Central memory CD8-positive, alpha-beta T cell (primary cell): ENCODE measurements at regions not wholly inside any gene's neighbourhood (a gene's known extent, or its start where the extent isn't known, plus 50 kb on each side); places are given as distances from the start of the nearest gene placed in this dataset.

Source experiments
- ATAC-seq: fragments of 150-1000 bp; cut with Tn5 transposase; replicated peaks from 2 replicates; pipeline ENCODE4 v1.10.0; 2022; ENCODE audit warnings: mild to moderate bottlenecking, moderate FRiP score, moderate number of reproducible peaks; ENCODE audit not compliant: poor library complexity, severe bottlenecking; ENCODE audit errors: extremely low read depth
- DNase-seq, 2 donors: peaks; one replicate each; pipeline ENCODE4 v3.0.0; 2021; ENCODE audit warnings: low spot score in 2 of 2
- H3K27ac Mint-ChIP-seq: one replicate; pipeline ENCODE4 v1.8.0; 2022; ENCODE audit warnings: low read depth, mild to moderate bottlenecking, moderate library complexity, mixed read lengths
- H3K27me3 Mint-ChIP-seq: one replicate; pipeline ENCODE4 v1.8.0; 2022; ENCODE audit warnings: mixed read lengths
- H3K36me3 Mint-ChIP-seq: one replicate; pipeline ENCODE4 v1.8.0; 2022; ENCODE audit warnings: mild to moderate bottlenecking, moderate library complexity, mixed read lengths; ENCODE audit not compliant: insufficient read depth
- H3K4me1 Mint-ChIP-seq: one replicate; pipeline ENCODE4 v1.8.0; 2022; ENCODE audit warnings: mixed read lengths
- H3K4me3 Mint-ChIP-seq: one replicate; pipeline ENCODE4 v1.8.0; 2022; ENCODE audit warnings: mild to moderate bottlenecking, moderate library complexity, mixed read lengths
- H3K9me3 Mint-ChIP-seq: one replicate; pipeline ENCODE4 v1.8.0; 2022; ENCODE audit warnings: mixed read lengths

- Mint-ChIP-seq H3K27ac (peak overlapping the region; percentile 41), H3K36me3 (no peaks in the 10 kb centered on the region), H3K27me3 (no peaks in the 10 kb centered on the region), H3K4me3 (no peak overlapping the region), H3K4me1 (no peaks in the 10 kb centered on the region), H3K9me3 (no peaks in the 10 kb centered on the region)
- DNase-seq (no peak), ATAC-seq (no peak)
Measured at GRCh38 chr10:130745821-130746220, 565.7 kb downstream of the TCERG1L start.

GRCh38 chr10:130746311-130746710 lies 565.2 kb downstream of the TCERG1L start:
- Mint-ChIP-seq H3K27me3 (no peaks in the 10 kb centered on the region), H3K4me1 (no peaks in the 10 kb centered on the region), H3K4me3 (no peak overlapping the region), H3K27ac (peak overlapping the region; percentile 41), H3K36me3 (no peaks in the 10 kb centered on the region), H3K9me3 (no peaks in the 10 kb centered on the region)
- no peak for DNase-seq
- ATAC-seq: no peak

DNA sequence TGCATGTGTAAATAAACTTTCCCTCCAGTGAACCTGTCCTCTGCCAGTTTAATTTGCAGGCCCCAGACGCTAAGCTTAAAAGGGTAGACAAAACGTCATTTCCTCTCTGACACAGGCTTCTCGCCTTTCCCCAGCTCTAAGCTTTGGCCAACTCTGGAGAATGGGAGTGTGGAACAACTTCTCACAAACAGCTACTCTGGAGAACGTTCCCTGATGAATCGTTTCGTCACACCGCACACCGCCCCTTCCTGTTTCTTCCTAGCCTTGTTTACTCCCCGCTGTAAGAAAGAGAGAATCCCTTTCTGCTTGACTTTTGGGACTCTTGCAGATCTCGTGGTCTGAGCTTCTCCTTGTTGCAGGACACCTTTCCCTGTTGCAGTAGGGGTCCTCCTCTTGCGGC lies 564.2 kb downstream of the TCERG1L start:
- Mint-ChIP-seq H3K27me3 (no peaks in the 10 kb centered on the region), H3K4me3 (no peak overlapping the region), H3K4me1 (no peaks in the 10 kb centered on the region), H3K9me3 (peaks cover 5% of the 10 kb centered on the region), H3K36me3 (no peaks in the 10 kb centered on the region), H3K27ac (no peak overlapping the region)
- DNase-seq (no peak), ATAC-seq (no peak)

GRCh38 chr10:130747946-130748345 lies 563.6 kb downstream of the TCERG1L start:
- no peaks in the 10 kb centered on the region for H3K27me3 Mint-ChIP-seq
- peaks cover 6% of the 10 kb centered on the region for H3K9me3 Mint-ChIP-seq
- no peak overlapping the region for H3K4me3 Mint-ChIP-seq
- ATAC-seq (no peak), DNase-seq (no peak)
- no peak overlapping the region for H3K27ac Mint-ChIP-seq
- no peaks in the 10 kb centered on the region for H3K4me1 Mint-ChIP-seq
- H3K36me3 Mint-ChIP-seq: no peaks in the 10 kb centered on the region

DNA sequence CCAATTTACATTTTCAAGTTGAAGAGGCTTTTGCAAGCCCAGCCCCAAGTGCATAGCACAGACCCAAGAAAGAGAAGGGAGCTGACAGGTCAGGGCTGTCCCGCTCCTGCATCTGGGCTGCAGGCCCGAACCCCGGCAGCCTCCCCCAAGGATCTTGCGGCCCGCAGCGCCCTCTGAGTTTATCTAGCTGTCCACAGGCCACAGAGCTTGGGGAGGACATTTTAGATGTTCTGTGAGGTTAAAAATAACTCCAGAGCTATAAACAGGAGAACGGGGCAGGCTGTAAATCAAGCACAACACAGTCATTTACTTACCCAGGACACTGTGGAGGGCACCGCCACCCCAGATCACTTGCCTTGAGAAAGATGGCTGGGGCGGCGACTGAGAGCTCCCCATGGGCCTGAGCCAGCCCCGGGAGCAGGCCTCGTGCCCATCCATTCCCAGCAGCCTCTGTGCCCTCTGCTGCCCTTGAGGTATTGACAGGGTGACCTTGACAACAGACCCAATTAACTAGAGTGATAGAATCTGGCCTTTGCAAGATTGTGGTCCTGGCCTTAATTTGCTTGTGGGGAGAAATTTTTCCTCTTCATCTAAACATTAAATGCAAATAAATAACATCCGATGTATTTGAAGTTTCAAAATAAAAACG lies 563.0 kb downstream of the TCERG1L start:
- H3K4me3 Mint-ChIP-seq: no peak overlapping the region
- DNase-seq: no peak
- H3K27me3 Mint-ChIP-seq: no peaks in the 10 kb centered on the region

DNA sequence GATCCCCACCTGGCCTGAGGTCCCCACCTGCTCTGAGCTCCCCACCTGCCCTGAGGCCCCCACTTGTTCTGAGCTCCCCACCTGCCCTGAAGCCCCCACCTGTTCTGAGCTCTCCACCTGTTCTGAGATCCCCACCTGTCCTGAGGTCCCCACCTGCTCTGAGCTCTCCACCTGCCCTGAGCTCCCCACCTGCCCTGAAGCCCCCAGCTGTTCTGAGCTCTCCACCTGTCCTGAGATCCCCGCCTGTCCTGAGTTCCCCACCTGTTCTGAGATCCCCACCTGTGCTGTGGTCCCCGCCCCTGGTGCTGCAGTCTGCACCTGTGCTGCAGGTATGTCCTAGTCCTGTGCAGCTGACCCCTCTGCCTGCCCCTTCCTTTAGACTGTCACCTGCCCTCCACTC lies 561.6 kb downstream of the TCERG1L start:
- H3K27ac Mint-ChIP-seq: no peak overlapping the region
- no peaks in the 10 kb centered on the region for H3K4me1 Mint-ChIP-seq
- no peaks in the 10 kb centered on the region for H3K36me3 Mint-ChIP-seq
- H3K9me3 Mint-ChIP-seq: peaks cover 8% of the 10 kb centered on the region
- H3K27me3 Mint-ChIP-seq: no peaks in the 10 kb centered on the region
- no peak overlapping the region for H3K4me3 Mint-ChIP-seq
- no peak for ATAC-seq
- DNase-seq: no peak

More for the DNA sequence above, 563.0 kb downstream of the TCERG1L start:
- H3K9me3 Mint-ChIP-seq: peaks cover 6% of the 10 kb centered on the region
- no peaks in the 10 kb centered on the region for H3K4me1 Mint-ChIP-seq
- ATAC-seq: no peak
- no peaks in the 10 kb centered on the region for H3K36me3 Mint-ChIP-seq
- H3K27ac Mint-ChIP-seq: no peak overlapping the region

DNA sequence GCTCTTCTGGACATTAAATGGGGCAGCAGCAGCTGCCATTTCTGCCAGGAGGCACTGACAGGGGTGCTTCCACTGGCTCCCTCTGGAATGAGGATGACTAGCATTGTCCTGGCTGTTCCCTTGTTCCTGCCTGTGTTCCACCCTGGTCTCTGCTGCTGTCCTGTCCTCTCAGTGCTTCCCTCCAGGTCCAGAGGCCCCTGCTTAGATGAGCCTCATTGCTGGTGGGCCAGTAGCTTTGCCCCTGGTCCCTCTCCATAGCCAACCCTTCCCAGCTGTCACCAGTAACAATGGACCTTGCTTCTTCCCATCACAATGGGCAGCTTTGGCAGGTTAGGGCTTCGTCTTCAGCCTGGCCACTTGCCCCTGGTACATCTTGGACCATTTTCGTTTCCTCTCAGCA lies 561.1 kb downstream of the TCERG1L start:
- Mint-ChIP-seq H3K27ac (no peak overlapping the region), H3K27me3 (no peaks in the 10 kb centered on the region), H3K4me3 (no peak overlapping the region), H3K4me1 (no peaks in the 10 kb centered on the region), H3K36me3 (no peaks in the 10 kb centered on the region), H3K9me3 (peaks cover 14% of the 10 kb centered on the region)
- ATAC-seq (no peak), DNase-seq (no peak)

DNA sequence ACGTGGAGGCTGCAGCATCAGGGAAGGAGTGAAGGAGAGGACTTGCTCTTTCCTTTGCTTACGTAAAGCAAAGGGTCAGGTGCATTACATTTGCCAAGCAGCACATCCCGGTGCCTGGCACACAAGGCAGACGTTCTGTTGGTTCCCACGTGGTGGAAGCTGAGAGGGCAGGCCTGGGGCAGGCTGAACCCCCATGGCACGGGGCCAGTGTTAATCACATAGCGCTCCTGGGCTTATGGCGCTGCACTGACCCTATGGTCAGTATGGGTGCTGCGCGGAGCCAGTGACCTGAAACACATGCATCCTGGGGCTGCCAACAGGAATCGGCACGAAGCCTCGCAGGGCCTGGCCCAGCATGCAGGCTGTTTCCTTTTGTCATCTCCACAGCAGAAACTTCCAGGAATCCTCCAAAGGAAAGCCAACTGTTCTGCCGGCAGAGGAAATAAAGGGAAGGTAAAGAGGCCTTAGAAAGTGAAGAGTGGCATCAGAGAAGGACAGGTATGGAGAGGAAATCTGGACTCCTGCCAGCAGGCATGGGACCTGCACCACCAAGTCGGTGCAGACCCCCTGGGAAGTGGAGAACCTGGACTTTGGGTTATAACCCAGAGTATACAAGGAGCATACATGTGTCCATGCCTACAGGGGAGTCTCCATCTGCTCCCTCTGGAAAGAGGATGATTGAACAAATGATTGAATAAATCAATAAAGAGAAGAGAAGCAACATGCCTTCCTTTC lies 560.2 kb downstream of the TCERG1L start:
- H3K27me3 Mint-ChIP-seq: no peaks in the 10 kb centered on the region
- no peaks in the 10 kb centered on the region for H3K36me3 Mint-ChIP-seq
- no peak overlapping the region for H3K27ac Mint-ChIP-seq
- no peak for DNase-seq
- H3K4me1 Mint-ChIP-seq: no peaks in the 10 kb centered on the region
- H3K4me3 Mint-ChIP-seq: no peak overlapping the region
- H3K9me3 Mint-ChIP-seq: peaks cover 15% of the 10 kb centered on the region
- no peak for ATAC-seq

DNA sequence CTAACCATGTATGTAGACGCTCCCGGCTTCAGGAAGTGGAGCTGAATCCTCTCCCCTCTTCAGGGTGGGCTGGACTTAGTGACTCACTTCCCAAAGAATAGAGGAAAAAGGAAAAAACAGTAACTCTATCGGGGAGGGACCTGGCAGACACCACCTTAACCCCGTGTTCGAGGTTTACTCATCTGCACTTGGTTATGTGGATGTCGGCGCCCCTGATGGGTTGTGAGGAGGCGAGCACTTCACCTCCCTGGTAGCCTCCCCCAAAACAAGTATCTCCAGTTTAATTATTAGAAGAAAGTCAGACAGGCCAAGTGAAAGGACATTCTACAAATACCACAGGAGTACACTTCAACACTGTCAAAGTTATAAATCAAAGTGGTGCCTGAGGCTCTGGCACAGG lies 559.7 kb downstream of the TCERG1L start:
- Mint-ChIP-seq H3K27ac (no peak overlapping the region), H3K4me1 (no peaks in the 10 kb centered on the region), H3K4me3 (no peak overlapping the region), H3K27me3 (no peaks in the 10 kb centered on the region), H3K9me3 (peaks cover 15% of the 10 kb centered on the region), H3K36me3 (no peaks in the 10 kb centered on the region)
- ATAC-seq (no peak), DNase-seq (no peak)

DNA sequence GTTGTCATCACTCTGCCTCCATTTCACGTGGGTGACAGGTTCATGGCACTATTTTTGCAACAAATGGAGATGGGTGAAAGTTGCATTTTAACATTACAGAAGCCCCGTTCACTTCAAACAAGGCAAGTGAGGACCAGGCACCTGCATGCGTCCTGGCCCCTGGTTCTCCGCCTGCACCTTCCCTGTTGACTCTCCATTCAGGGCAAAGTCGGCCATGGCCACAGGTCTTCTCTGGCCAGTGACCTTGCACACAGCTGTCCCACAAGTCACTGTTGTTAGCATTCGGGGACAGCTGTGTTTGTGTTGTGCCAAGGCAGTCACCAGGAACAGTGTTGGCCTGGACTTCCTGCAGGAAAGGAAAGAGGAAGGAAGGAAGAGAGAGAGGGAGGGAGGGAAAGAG lies 554.9 kb downstream of the TCERG1L start:
- ATAC-seq (no peak), DNase-seq (no peak)
- Mint-ChIP-seq H3K36me3 (no peaks in the 10 kb centered on the region), H3K27me3 (no peaks in the 10 kb centered on the region), H3K4me3 (no peak overlapping the region), H3K27ac (no peak overlapping the region), H3K4me1 (no peaks in the 10 kb centered on the region), H3K9me3 (peaks cover 22% of the 10 kb centered on the region)

DNA sequence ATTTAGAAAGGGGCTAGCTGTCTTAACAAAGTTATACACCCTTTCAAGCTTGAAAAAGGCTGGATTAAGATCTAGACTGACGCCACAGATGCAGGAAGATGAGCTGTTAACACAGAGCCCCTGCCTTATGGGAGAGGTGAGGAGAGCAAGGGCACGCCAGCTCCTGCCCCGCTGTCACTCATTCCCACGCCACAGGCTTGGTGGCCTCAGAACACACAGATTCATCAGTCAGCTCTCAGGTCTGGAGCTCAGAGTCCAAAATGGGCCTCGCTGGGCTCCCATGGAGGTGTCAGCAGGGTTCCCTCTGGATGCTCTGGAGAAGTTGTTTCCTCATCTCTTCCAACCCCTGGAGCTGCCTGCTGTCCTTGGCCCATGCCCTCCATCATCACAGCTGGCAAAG lies 554.2 kb downstream of the TCERG1L start:
- no peak overlapping the region for H3K4me3 Mint-ChIP-seq
- H3K27me3 Mint-ChIP-seq: no peaks in the 10 kb centered on the region
- no peaks in the 10 kb centered on the region for H3K36me3 Mint-ChIP-seq
- H3K4me1 Mint-ChIP-seq: no peaks in the 10 kb centered on the region
- H3K27ac Mint-ChIP-seq: no peak overlapping the region
- DNase-seq (no peak), ATAC-seq (no peak)
- peaks cover 18% of the 10 kb centered on the region for H3K9me3 Mint-ChIP-seq

- Mint-ChIP-seq H3K4me1 (no peaks in the 10 kb centered on the region), H3K9me3 (peaks cover 16% of the 10 kb centered on the region), H3K27ac (no peak overlapping the region), H3K36me3 (no peaks in the 10 kb centered on the region), H3K4me3 (no peak overlapping the region), H3K27me3 (no peaks in the 10 kb centered on the region)
- DNase-seq: no peak
- ATAC-seq: no peak
Measured at GRCh38 chr10:130757821-130758489, 553.6 kb downstream of the TCERG1L start.

DNA sequence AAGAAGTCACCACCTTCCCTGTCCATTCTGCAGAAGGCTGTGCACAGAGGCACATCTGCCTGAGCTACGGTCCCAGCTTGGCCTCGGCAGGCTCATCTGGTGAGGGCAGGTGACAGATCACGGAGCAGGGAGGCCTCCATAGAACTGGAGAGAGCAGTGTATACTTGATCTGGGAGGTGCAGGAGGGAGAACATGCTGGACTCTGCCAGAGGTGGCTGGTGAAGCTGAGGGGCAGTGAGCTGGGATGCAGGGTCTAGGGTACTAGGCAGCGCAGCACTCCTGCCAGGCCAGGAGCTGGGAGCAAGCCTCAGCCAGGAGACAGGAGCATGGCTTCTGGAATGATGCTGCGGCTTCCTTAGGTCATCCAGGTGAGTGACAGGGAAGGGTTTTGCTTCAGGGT lies 553.0 kb downstream of the TCERG1L start:
- no peak overlapping the region for H3K4me3 Mint-ChIP-seq
- H3K27ac Mint-ChIP-seq: no peak overlapping the region
- no peaks in the 10 kb centered on the region for H3K27me3 Mint-ChIP-seq
- H3K4me1 Mint-ChIP-seq: no peaks in the 10 kb centered on the region
- no peaks in the 10 kb centered on the region for H3K36me3 Mint-ChIP-seq
- H3K9me3 Mint-ChIP-seq: peaks cover 16% of the 10 kb centered on the region
- ATAC-seq (no peak), DNase-seq (no peak)
